ENCODE measurements at regions not wholly inside any gene's neighbourhood (a gene's known extent, or its start where the extent isn't known, plus 50 kb on each side); places are given as distances from the start of the nearest gene placed in this dataset.

GRCh38 chr7:17716816-17717215, 223.5 kb downstream of the SNX13 start:
- no peak overlapping the region for H3K9ac ChIP-seq
- WGBS (ENCODE audit: low lambda C conversion rate), result 21% methylated on average over 2 of the region's 2 CpGs
- no peak for DNase-seq
- H3F3A ChIP-seq (replicated peaks; ENCODE audit: insufficient read depth), result no peaks in the 10 kb centered on the region
- H3K27me3 ChIP-seq (ENCODE audit: insufficient read depth), result no peaks in the 10 kb centered on the region; the same call in 1 of the 2 replicates
- no peaks in the 10 kb centered on the region for H3K36me3 ChIP-seq (replicated peaks in 1 of 2; ENCODE audit: control insufficient read depth in 1 of 2, insufficient read depth in 2 of 2, low read length in 1 of 2)
- no peaks in the 10 kb centered on the region for H3K9me3 ChIP-seq
- H3K27ac ChIP-seq (ENCODE audit: low read depth in 2 of 2, low read length in 1 of 2), result no peak overlapping the region
- TF ChIP-seq SIN3A (IDR thresholded peaks at IDR 0.05; ENCODE audit: borderline replicate concordance, low read depth, low read length) (no peak), CTCF (IDR thresholded peaks at IDR 0.05) (no peak), POLR2AphosphoS5 (IDR thresholded peaks at IDR 0.05; ENCODE audit: low read depth, low read length) (no peak), ZBTB33 (IDR thresholded peaks at IDR 0.05; ENCODE audit: borderline replicate concordance, low read depth) (no peak), TEAD4 (IDR thresholded peaks at IDR 0.05; ENCODE audit: borderline replicate concordance, insufficient read depth) (no peak)
- no peak overlapping the region for H2AFZ ChIP-seq (ENCODE audit: low read depth)
- ChIA-PET POLR2A (no interaction called here), CTCF (interaction anchor here (0.7 to 1.6 kb wide), 3 partner anchors 10 to 117 kb away, joined by 3 to 12 read pairs (median 3); no protein-coding TSS in a partner anchor)
- H3K9me2 ChIP-seq, result no peaks in the 10 kb centered on the region
- H3K4me3 ChIP-seq (ENCODE audit: low read depth in 2 of 2, low read length in 1 of 2), result no peak overlapping the region
- H3K4me1 ChIP-seq (ENCODE audit: control insufficient read depth in 1 of 2, insufficient read depth in 2 of 2, low read depth in 1 of 2, low read length in 1 of 2), result no peaks in the 10 kb centered on the region
- no peak overlapping the region for H3K4me2 ChIP-seq
- H3K79me2 ChIP-seq (ENCODE audit: insufficient read depth), result no peaks in the 10 kb centered on the region
- H4K20me1 ChIP-seq (ENCODE audit: insufficient read depth), result no peaks in the 10 kb centered on the region

- Histone ChIP-seq H3K27ac (ENCODE audit: low read depth in 2 of 2, low read length in 1 of 2) (no peak overlapping the region), H3F3A (replicated peaks; ENCODE audit: insufficient read depth) (no peaks in the 10 kb centered on the region), H3K79me2 (ENCODE audit: insufficient read depth) (no peaks in the 10 kb centered on the region), H3K4me3 (ENCODE audit: low read depth in 2 of 2, low read length in 1 of 2) (no peak overlapping the region), H3K27me3 (ENCODE audit: insufficient read depth) (peaks cover 10% of the 10 kb centered on the region; the same call in 1 of the 2 replicates), H3K9me2 (no peaks in the 10 kb centered on the region), H2AFZ (ENCODE audit: low read depth) (no peak overlapping the region), H3K36me3 (replicated peaks in 1 of 2; ENCODE audit: control insufficient read depth in 1 of 2, insufficient read depth in 2 of 2, low read length in 1 of 2) (no peaks in the 10 kb centered on the region), H3K4me2 (no peak overlapping the region), H3K9me3 (no peaks in the 10 kb centered on the region), H3K4me1 (ENCODE audit: control insufficient read depth in 1 of 2, insufficient read depth in 2 of 2, low read depth in 1 of 2, low read length in 1 of 2) (no peaks in the 10 kb centered on the region), H4K20me1 (ENCODE audit: insufficient read depth) (no peaks in the 10 kb centered on the region), H3K9ac (no peak overlapping the region)
- POLR2A ChIA-PET, result no interaction called here
- DNase-seq, result no peak
- WGBS (ENCODE audit: low lambda C conversion rate), result 4% methylated on average over 5 of the region's 5 CpGs
- CTCF ChIA-PET, result interaction anchor here (3.1 to 4.4 kb wide), 2 partner anchors 14 to 50 kb away, joined by 8 to 16 read pairs; no protein-coding TSS in a partner anchor
- no peak for TF ChIP-seq NFIC (IDR thresholded peaks at IDR 0.05; ENCODE audit: borderline replicate concordance)
- no peak for TF ChIP-seq FOSL2 (IDR thresholded peaks at IDR 0.05; ENCODE audit: borderline replicate concordance, low read depth)
- no peak for TF ChIP-seq RFX5 (IDR thresholded peaks at IDR 0.05; ENCODE audit: low read length)
- TF ChIP-seq CHD2 (IDR thresholded peaks at IDR 0.05; ENCODE audit: low read length, partially characterized antibody), result no peak
- TF ChIP-seq PBX3 (IDR thresholded peaks at IDR 0.05), result no peak
- TF ChIP-seq TAF1 (IDR thresholded peaks at IDR 0.05; ENCODE audit: borderline replicate concordance, low read depth, low read length), result no peak
- no peak for TF ChIP-seq IRF3 (IDR thresholded peaks at IDR 0.05; ENCODE audit: low read depth, low read length)
- TF ChIP-seq ZBTB33 (IDR thresholded peaks at IDR 0.05; ENCODE audit: borderline replicate concordance, low read depth), result no peak
- TF ChIP-seq USF1 (IDR thresholded peaks at IDR 0.05; ENCODE audit: borderline replicate concordance, low read depth), result no peak
- no peak for TF ChIP-seq MAX (IDR thresholded peaks at IDR 0.05; ENCODE audit: low read depth)
- no peak for TF ChIP-seq ELF1 (IDR thresholded peaks at IDR 0.05)
- TF ChIP-seq GATA2 (CRISPR knock-in tag; IDR thresholded peaks at IDR 0.05), result no peak
- no peak for TF ChIP-seq EZH2phosphoT487 (IDR thresholded peaks at IDR 0.05; ENCODE audit: borderline replicate concordance, low read depth)
Observed at GRCh38 chr7:17719998-17720397, 220.3 kb downstream of the SNX13 start.

All from SK-N-SH (cell line).